GM12872 (cell line): ENCODE measurements at regions not wholly inside any gene's neighbourhood (a gene's known extent, or its start where the extent isn't known, plus 50 kb on each side); places are given as distances from the start of the nearest gene placed in this dataset.

ENCODE experiments used
- TF ChIP-seq, protein P1 (sequence below): IDR thresholded peaks from 3 replicates; pipeline ENCODE4 v1.5.1; 2011; ENCODE audit warnings: low read depth, mild to moderate bottlenecking, low read length, moderate library complexity; ENCODE audit not compliant: insufficient read depth

DNA sequence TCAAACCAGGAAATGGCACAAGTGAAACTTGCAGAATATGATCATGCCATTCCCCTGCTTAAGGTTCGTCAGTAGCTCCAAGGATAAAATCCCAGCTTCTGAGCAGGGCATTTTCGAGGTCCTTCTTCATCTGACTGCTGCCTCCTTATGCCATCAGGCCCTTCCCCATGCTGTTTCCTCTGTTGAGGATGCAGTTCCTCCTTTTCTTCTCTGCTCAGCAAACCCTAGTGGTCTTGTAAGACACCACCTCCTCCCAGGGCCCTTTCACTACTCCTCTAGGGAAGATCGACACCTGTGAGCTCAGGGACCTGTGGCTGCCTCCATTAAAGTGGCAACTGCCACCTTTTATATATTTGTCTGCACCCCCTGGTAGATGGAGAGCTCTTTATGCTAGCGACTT, 62.1 kb upstream of the JUN start:
- TF ChIP-seq, protein P1, sequence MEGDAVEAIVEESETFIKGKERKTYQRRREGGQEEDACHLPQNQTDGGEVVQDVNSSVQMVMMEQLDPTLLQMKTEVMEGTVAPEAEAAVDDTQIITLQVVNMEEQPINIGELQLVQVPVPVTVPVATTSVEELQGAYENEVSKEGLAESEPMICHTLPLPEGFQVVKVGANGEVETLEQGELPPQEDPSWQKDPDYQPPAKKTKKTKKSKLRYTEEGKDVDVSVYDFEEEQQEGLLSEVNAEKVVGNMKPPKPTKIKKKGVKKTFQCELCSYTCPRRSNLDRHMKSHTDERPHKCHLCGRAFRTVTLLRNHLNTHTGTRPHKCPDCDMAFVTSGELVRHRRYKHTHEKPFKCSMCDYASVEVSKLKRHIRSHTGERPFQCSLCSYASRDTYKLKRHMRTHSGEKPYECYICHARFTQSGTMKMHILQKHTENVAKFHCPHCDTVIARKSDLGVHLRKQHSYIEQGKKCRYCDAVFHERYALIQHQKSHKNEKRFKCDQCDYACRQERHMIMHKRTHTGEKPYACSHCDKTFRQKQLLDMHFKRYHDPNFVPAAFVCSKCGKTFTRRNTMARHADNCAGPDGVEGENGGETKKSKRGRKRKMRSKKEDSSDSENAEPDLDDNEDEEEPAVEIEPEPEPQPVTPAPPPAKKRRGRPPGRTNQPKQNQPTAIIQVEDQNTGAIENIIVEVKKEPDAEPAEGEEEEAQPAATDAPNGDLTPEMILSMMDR = no peak

DNA sequence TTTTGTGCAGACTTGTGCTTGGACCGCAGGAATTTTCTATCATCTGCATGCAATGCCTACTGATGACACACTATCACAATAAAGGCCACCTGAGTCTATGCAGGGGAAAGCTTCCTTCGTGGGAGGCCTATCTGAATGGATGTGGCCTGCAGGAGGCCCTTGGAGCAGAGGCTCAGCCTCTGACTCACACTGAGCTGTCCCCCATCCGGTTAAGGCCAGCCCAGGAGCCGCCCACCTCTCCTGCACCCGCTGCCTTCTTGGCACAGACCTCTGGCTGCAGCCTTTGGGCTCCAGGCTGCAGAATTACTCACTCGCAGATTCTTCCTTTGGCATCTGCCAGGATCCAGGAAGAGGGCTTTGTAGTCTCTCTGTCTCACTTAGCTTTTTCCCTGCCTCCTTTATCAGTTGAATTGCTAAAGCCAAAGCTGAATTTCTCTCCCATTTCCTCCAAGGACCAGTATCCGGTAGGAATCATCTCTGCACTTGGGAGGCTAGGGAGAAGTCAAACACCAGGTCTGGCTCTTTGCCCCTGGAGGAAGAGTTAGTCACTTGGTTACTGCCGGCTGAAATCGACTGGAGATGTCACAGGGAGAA, 65.1 kb upstream of the JUN start:
- TF ChIP-seq, protein P1 = no peak

DNA sequence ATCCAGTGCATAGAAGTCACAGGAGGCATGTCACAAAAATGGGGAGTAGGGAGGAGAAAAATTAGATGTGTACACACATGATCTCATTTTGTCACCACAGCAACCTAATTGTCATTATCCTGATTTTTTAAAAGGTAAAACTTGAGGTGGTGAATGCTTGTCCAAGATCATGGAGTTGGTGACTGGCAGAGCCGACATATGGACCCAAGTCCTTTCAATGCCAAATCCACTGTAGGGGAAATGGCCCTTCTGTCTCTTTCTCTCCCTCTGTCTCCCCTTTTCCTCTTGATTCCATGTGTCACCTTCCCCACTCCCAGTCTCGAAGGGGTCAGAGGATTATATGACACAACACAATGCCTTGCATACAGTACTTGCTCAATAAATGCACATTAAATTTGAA, 65.7 kb upstream of the JUN start:
- TF ChIP-seq, protein P1 = no peak

DNA sequence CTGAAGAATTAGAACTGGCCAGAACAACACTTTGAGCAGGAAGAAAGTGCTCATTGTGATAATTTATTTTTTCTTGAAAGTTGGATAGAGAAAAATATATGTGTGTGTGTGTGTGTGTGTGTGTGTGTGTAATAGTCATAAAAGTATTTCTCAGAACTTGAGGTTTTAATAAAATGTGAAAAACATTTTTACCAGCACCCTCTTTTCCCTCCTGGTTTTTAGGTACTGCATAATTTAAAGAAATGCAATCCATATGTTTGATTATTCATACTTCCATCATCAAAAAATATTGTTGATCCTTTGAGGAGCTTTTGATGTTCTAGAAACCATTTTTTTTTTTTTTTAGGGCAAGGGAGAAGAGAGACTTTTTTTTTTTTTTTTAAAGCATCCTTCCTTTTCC, 66.8 kb upstream of the JUN start:
- TF ChIP-seq, protein P1 = no peak

DNA sequence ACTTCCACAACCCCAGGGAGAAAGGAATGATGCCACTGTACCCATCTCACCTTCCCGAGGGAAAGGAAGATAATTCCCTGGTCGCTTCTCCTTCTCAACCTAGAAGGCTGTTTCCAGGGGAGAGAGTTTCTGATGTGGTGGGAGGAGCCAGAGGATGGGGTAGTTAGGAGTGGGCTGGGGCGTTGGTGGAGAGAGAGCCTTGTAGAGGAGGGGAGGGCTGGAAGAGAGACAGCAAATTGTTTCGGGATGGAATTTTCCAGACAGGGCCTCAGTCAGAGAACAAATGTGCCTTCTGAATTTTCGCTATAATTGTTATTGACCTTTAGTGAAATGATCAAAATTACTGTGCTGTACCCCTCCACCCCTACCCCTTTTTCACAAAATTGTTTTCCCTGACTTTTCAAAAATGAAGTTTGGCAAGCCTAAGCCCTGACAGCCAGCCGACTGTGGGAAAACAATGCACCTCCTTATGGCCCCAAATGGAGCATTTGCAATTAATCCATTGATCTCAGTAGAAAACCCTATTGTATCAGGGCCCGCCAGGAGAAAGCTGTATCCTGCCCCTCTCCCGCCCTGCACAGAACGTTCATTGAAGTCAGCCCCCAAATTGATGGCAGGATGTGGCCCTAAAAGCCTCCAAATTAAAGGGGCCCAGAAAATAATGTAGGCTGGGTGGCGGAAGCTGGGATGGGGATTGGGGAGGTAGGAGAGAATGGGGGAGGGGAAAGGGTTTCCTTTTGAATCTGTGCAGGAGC, 69.1 kb upstream of the JUN start:
- TF ChIP-seq, protein P1 = no peak

DNA sequence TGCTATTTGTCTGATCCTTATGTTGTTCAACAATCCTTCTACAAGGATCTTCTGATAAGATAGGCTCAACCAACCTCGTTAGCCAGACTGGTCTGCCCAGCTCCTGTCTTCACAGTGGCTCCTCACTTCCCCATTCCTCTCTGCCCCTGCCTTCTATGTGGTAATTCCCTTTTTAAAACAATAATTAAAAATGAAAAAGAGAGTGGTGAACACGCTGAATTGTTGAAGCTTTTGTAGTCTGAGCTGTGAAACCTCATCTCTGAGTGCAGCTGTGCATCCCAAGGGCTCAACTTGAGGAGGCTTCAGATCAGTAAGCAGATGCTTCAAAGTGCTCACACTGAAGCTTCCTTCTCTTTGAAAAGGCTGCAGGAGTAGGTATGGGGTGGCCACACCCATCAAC, 70.7 kb upstream of the JUN start:
- TF ChIP-seq, protein P1 = no peak

DNA sequence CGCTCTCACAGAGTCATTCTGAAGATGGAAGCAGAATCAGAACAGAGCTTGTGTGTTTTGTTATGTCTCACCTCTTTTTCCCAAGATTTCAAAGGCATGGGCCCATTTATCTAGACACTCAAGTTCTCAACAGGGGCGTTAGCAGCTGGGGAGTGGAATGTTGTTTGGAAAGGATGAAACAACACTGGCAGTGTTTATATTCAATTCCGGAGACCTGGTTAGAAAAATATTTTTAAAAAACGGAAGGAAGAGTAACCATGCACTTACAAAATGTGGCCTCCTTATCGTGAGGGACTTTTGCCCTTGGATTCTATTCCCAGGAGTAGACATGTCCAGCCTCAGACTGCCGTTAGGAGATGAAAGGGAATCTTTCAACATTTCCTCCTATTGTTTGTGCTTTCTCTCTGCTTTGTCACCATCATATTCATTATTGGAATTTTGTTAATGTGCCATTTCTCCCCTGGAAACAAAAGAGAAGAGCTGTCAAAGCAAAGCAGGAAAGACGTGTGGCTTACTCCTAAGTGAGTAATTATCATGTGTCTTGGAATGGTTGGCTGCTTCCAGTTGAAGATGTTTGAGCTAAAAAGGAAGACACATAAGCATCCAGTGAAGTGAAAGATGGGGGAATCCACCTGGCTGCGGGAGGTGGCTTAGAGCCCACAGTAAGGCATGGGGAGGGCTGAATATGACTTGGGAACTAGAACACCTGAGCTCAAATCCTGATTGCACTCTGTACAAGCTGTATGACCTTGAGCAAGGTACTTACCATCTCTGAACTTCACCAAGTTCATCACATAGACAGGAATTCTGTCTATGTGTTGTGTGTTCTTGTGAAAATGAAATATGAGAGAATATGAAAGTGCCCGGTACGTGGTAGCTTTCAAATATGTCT, 71.7 kb upstream of the JUN start:
- TF ChIP-seq, protein P1 = no peak
